HEK293 (cell line): ENCODE measurements at regions not wholly inside any gene's neighbourhood (a gene's known extent, or its start where the extent isn't known, plus 50 kb on each side); places are given as distances from the start of the nearest gene placed in this dataset.

Source experiments
- CTCF ChIA-PET: fragments of 350-600 bp; formaldehyde crosslinking; extraction: SDS; loops from one replicate; lab custom pipeline; 2021; ENCODE audit warnings: antibody characterized with exemption; lab: Yijun Ruan, JAX
- POLR2A ChIA-PET: fragments of 300-600 bp; formaldehyde crosslinking; extraction: SDS; loops from one replicate; lab custom pipeline; 2020; ENCODE audit warnings: antibody characterized with exemption, inconsistent platforms; lab: Yijun Ruan, JAX
- H3K27ac ChIP-seq: fragments of 200-500 bp; sonication (Bioruptor generic); 2 replicates; pipeline ENCODE4 v1.5.1; 2014; ENCODE audit warnings: low read depth, low read length, control low read depth, inconsistent platforms; ENCODE audit errors: extremely low read depth
- H3K36me3 ChIP-seq, 2 experiments: fragments of 200-500 bp in 1 of 2; sonication (Bioruptor generic) in 1 of 2; 1 replicate in 1 of 2; 2 replicates in 1 of 2; pipeline ENCODE4 v1.5.1; 2014 to 2017; ENCODE audit warnings: inconsistent platforms in 2 of 2, low read length in 2 of 2; ENCODE audit not compliant: control insufficient read depth in 2 of 2, insufficient read depth in 1 of 2
- H3K4me1 ChIP-seq: fragments of 200-500 bp; sonication (Bioruptor generic); 2 replicates; pipeline ENCODE4 v1.5.1; 2014; ENCODE audit warnings: mild to moderate bottlenecking, low read length, inconsistent platforms; ENCODE audit not compliant: control insufficient read depth, insufficient read depth
- H3K4me3 ChIP-seq: 2 replicates; pipeline ENCODE4 v1.5.1; 2011; ENCODE audit warnings: low read depth, mild to moderate bottlenecking, control low read depth, low read length, moderate library complexity
- H3K9me3 ChIP-seq: fragments of 200-500 bp; sonication (Bioruptor generic); 2 replicates; pipeline ENCODE4 v1.5.1; 2014; ENCODE audit warnings: low read depth, low read length, inconsistent platforms; ENCODE audit not compliant: control insufficient read depth, insufficient read depth
- GLI2 ChIP-seq: fragments of 450-650 bp; formaldehyde crosslinking; IDR thresholded peaks from 2 replicates; pipeline ENCODE4; 2017; ENCODE audit warnings: missing biosample characterization, missing genetic modification characterization, low read depth, borderline replicate concordance
- HOXD13 ChIP-seq: sonication (generic); formaldehyde crosslinking; IDR thresholded peaks from 2 replicates; pipeline ENCODE4 v1.8.0; 2022; ENCODE audit warnings: missing genetic modification reagents, borderline replicate concordance
- INSM2 ChIP-seq: fragments of 450-650 bp; formaldehyde crosslinking; IDR thresholded peaks from 2 replicates; pipeline ENCODE4 v1.5.1; 2016; ENCODE audit warnings: missing biosample characterization, missing genetic modification characterization
- MYNN ChIP-seq: fragments of 450-650 bp; formaldehyde crosslinking; IDR thresholded peaks from 2 replicates; pipeline ENCODE4 v1.5.1; 2016; ENCODE audit warnings: missing biosample characterization, missing genetic modification characterization, borderline replicate concordance
- MZF1 ChIP-seq: fragments of 450-650 bp; formaldehyde crosslinking; IDR thresholded peaks from 2 replicates; pipeline ENCODE4 v1.5.1; 2017; ENCODE audit warnings: missing biosample characterization, missing genetic modification characterization, borderline replicate concordance
- YY2 ChIP-seq: fragments of 450-650 bp; formaldehyde crosslinking; IDR thresholded peaks from 2 replicates; pipeline ENCODE4 v1.5.1; 2016; ENCODE audit warnings: missing biosample characterization, missing genetic modification characterization
- ZBTB10 ChIP-seq: fragments of 450-650 bp; formaldehyde crosslinking; IDR thresholded peaks from 2 replicates; pipeline ENCODE4 v1.5.1; 2016; ENCODE audit warnings: missing biosample characterization, missing genetic modification characterization
- ZBTB21 ChIP-seq: fragments of 450-650 bp; formaldehyde crosslinking; IDR thresholded peaks from 2 replicates; pipeline ENCODE4 v1.5.1; 2017; ENCODE audit warnings: missing biosample characterization, missing genetic modification characterization
- ZNF121 ChIP-seq: fragments of 450-650 bp; formaldehyde crosslinking; IDR thresholded peaks from 2 replicates; pipeline ENCODE4 v1.5.1; 2016; ENCODE audit warnings: missing biosample characterization, missing genetic modification characterization
- ZNF211 ChIP-seq: fragments of 450-650 bp; formaldehyde crosslinking; IDR thresholded peaks from 2 replicates; pipeline ENCODE4 v1.5.1; 2016; ENCODE audit warnings: low read depth, missing biosample characterization, missing genetic modification characterization
- ZNF214 ChIP-seq: fragments of 450-650 bp; formaldehyde crosslinking; IDR thresholded peaks from 2 replicates; pipeline ENCODE4 v1.5.1; 2017; ENCODE audit warnings: missing biosample characterization, mild to moderate bottlenecking, missing genetic modification characterization, borderline replicate concordance
- ZNF221 ChIP-seq: fragments of 450-650 bp; formaldehyde crosslinking; IDR thresholded peaks from 2 replicates; pipeline ENCODE4 v1.5.1; 2017; ENCODE audit warnings: missing biosample characterization, missing genetic modification characterization, borderline replicate concordance
- ZNF398 ChIP-seq: fragments of 450-650 bp; formaldehyde crosslinking; IDR thresholded peaks from 2 replicates; pipeline ENCODE4 v1.5.1; 2017; ENCODE audit warnings: missing biosample characterization, missing genetic modification characterization
- ZNF518A ChIP-seq: fragments of 450-650 bp; formaldehyde crosslinking; conservative IDR thresholded peaks from 2 replicates; pipeline ENCODE4 v1.5.1; 2016; ENCODE audit warnings: low read depth, missing biosample characterization, missing genetic modification characterization
- ZNF548 ChIP-seq: fragments of 450-650 bp; formaldehyde crosslinking; IDR thresholded peaks from 2 replicates; pipeline ENCODE4 v1.5.1; 2016; ENCODE audit warnings: missing biosample characterization, missing genetic modification characterization
- ZNF555 ChIP-seq: fragments of 450-650 bp; formaldehyde crosslinking; conservative IDR thresholded peaks from 2 replicates; pipeline ENCODE4 v1.5.1; 2017; ENCODE audit warnings: missing biosample characterization, mild to moderate bottlenecking, missing genetic modification characterization, inconsistent platforms
- ZNF621 ChIP-seq: fragments of 450-650 bp; formaldehyde crosslinking; IDR thresholded peaks from 2 replicates; pipeline ENCODE4 v1.5.1; 2017; ENCODE audit warnings: missing biosample characterization, missing genetic modification characterization
- ZNF623 ChIP-seq: fragments of 450-650 bp; formaldehyde crosslinking; IDR thresholded peaks from 2 replicates; pipeline ENCODE4 v1.5.1; 2016; ENCODE audit warnings: missing biosample characterization, missing genetic modification characterization
- ZNF704 ChIP-seq: fragments of 450-650 bp; formaldehyde crosslinking; IDR thresholded peaks from 2 replicates; pipeline ENCODE4 v1.5.1; 2016; ENCODE audit warnings: missing biosample characterization, missing genetic modification characterization
- ZNF785 ChIP-seq: fragments of 450-650 bp; formaldehyde crosslinking; IDR thresholded peaks from 2 replicates; pipeline ENCODE4 v1.5.1; 2016; ENCODE audit warnings: missing biosample characterization, missing genetic modification characterization

GRCh38 chr2:107418708-107419107 is 408.0 kb upstream of the RGPD4 start:
- no peak for TF ChIP-seq ZNF785 (tag by site-specific recombination)
- no peak for TF ChIP-seq ZNF555 (tag by site-specific recombination)
- no peak for TF ChIP-seq ZNF211 (tag by site-specific recombination)
- no peak for TF ChIP-seq GLI2 (tag by site-specific recombination)
- CTCF ChIA-PET, result no interaction called here

GRCh38 chr2:107419191-107419590 is 407.5 kb upstream of the RGPD4 start:
- Histone ChIP-seq H3K9me3 (no peaks in the 10 kb centered on the region), H3K27ac (no peak overlapping the region), H3K4me1 (no peaks in the 10 kb centered on the region), H3K4me3 (no peak overlapping the region), H3K36me3 (no peaks in the 10 kb centered on the region)
- TF ChIP-seq ZNF704 (tag by site-specific recombination) (no peak), MZF1 (tag by site-specific recombination) (no peak), ZNF398 (no peak), MYNN (tag by site-specific recombination) (no peak), YY2 (no peak), ZBTB10 (tag by site-specific recombination) (no peak)
- POLR2A ChIA-PET, result no interaction called here
- CTCF ChIA-PET, result no interaction called here

More at GRCh38 chr2:107418708-107419107, 408.0 kb upstream of the RGPD4 start:
- Histone ChIP-seq H3K27ac (no peak overlapping the region), H3K36me3 (no peaks in the 10 kb centered on the region), H3K4me1 (no peaks in the 10 kb centered on the region), H3K9me3 (no peaks in the 10 kb centered on the region), H3K4me3 (no peak overlapping the region)
- POLR2A ChIA-PET, result no interaction called here

- no peaks in the 10 kb centered on the region for H3K4me1 ChIP-seq
- POLR2A ChIA-PET, result no interaction called here
- no peaks in the 10 kb centered on the region for H3K36me3 ChIP-seq
- no peak overlapping the region for H3K27ac ChIP-seq
- H3K4me3 ChIP-seq, result no peak overlapping the region
- CTCF ChIA-PET, result no interaction called here
- no peaks in the 10 kb centered on the region for H3K9me3 ChIP-seq
- TF ChIP-seq ZNF623 (tag by site-specific recombination) (no peak), HOXD13 (CRISPR knock-in tag) (no peak), ZNF214 (tag by site-specific recombination) (no peak), ZNF221 (no peak), ZNF121 (no peak), INSM2 (no peak), ZNF548 (no peak), ZBTB21 (tag by site-specific recombination) (no peak), ZNF621 (tag by site-specific recombination) (no peak), ZNF518A (tag by site-specific recombination) (no peak)
Observed at GRCh38 chr2:107428781-107429180, 397.9 kb upstream of the RGPD4 start.
